ENCODE measurements at regions not wholly inside any gene's neighbourhood (a gene's known extent, or its start where the extent isn't known, plus 50 kb on each side); places are given as distances from the start of the nearest gene placed in this dataset.
"Not testable (repeated sequence)": the region's sequence is repeated elsewhere in the genome, so short reads cannot be mapped to it uniquely, and the experiment has no call there.

GRCh38 chr4:123603165-123603564 lies 206.6 kb downstream of the SPRY1 start:
- Histone ChIP-seq H3K27me3 (ENCODE audit: insufficient read depth in 3 of 3, low read length in 2 of 3) (no peaks in the 10 kb centered on the region), H3K36me3 (ENCODE audit: insufficient read depth in 1 of 2, low read depth in 1 of 2) (no peaks in the 10 kb centered on the region), H3K4me3 (no peak overlapping the region), H3K4me1 (peaks cover 17% of the 10 kb centered on the region), H3K9me3 (no peaks in the 10 kb centered on the region), H3K27ac (no peak overlapping the region)
- no peak for TF ChIP-seq CTCF (IDR thresholded peaks at IDR 0.05)
- ATAC-seq (no peak), DNase-seq (no peak)
- 57 to 75% (median 64%) methylated on average over 7 of the region's 7 CpGs for whole genome bisulfite sequencing, 3 donors
- intact Hi-C loops (cut with DNase I), result no loop called here

GRCh38 chr4:123605797-123606196 lies 209.2 kb downstream of the SPRY1 start:
- 71 to 82% (median 72%) methylated on average over 4 of the region's 4 CpGs for WGBS, 3 donors
- not testable (repeated sequence) for DNase-seq

GRCh38 chr4:123606336-123606735 lies 209.7 kb downstream of the SPRY1 start:
- no peak for ATAC-seq
- H3K4me3 ChIP-seq, result no peak overlapping the region
- H3K4me1 ChIP-seq, result no peaks in the 10 kb centered on the region
- no peak overlapping the region for H3K27ac ChIP-seq
- no peak for TF ChIP-seq CTCF (IDR thresholded peaks at IDR 0.05)
- intact Hi-C loops (cut with DNase I), result no loop called here
- no peaks in the 10 kb centered on the region for H3K36me3 ChIP-seq (ENCODE audit: insufficient read depth in 1 of 2, low read depth in 1 of 2)
- no peak for DNase-seq
- no peaks in the 10 kb centered on the region for H3K27me3 ChIP-seq (ENCODE audit: insufficient read depth in 3 of 3, low read length in 2 of 3)
- H3K9me3 ChIP-seq, result no peaks in the 10 kb centered on the region
- 95 to 99% (median 97%) methylated on average over 2 of the region's 2 CpGs for WGBS, 3 donors

More at GRCh38 chr4:123605797-123606196, 209.2 kb downstream of the SPRY1 start:
- H3K9me3 ChIP-seq; intact Hi-C loops (cut with DNase I); H3K4me1 ChIP-seq; H3K27ac ChIP-seq; H3K27me3 ChIP-seq (ENCODE audit: insufficient read depth in 3 of 3, low read length in 2 of 3); H3K36me3 ChIP-seq (ENCODE audit: insufficient read depth in 1 of 2, low read depth in 1 of 2); ATAC-seq; H3K4me3 ChIP-seq: not testable (repeated sequence)

GRCh38 chr4:123606946-123607542 lies 210.4 kb downstream of the SPRY1 start:
- Histone ChIP-seq H3K9me3 (no peaks in the 10 kb centered on the region), H3K27ac (no peak overlapping the region), H3K4me1 (no peaks in the 10 kb centered on the region), H3K36me3 (ENCODE audit: insufficient read depth in 1 of 2, low read depth in 1 of 2) (no peaks in the 10 kb centered on the region), H3K27me3 (ENCODE audit: insufficient read depth in 3 of 3, low read length in 2 of 3) (no peaks in the 10 kb centered on the region), H3K4me3 (no peak overlapping the region)
- no peak for DNase-seq
- no peak for TF ChIP-seq CTCF (IDR thresholded peaks at IDR 0.05)
- intact Hi-C loops (cut with DNase I), result no loop called here
- ATAC-seq, result no peak
- 91 to 96% (median 94%) methylated on average over 3 of the region's 3 CpGs for WGBS, 3 donors

GRCh38 chr4:123609829-123610228 lies 213.2 kb downstream of the SPRY1 start:
- H3K4me3 ChIP-seq, result no peak overlapping the region

More at GRCh38 chr4:123609829-123610228, 213.2 kb downstream of the SPRY1 start:
- Histone ChIP-seq H3K27ac (no peak overlapping the region), H3K9me3 (no peaks in the 10 kb centered on the region), H3K27me3 (ENCODE audit: insufficient read depth in 3 of 3, low read length in 2 of 3) (no peaks in the 10 kb centered on the region), H3K36me3 (ENCODE audit: insufficient read depth in 1 of 2, low read depth in 1 of 2) (no peaks in the 10 kb centered on the region), H3K4me1 (no peaks in the 10 kb centered on the region)
- ATAC-seq (no peak), DNase-seq (no peak)
- intact Hi-C loops (cut with DNase I), result no loop called here
- TF ChIP-seq CTCF (IDR thresholded peaks at IDR 0.05), result no peak
- WGBS, 3 donors, result 83 to 94% (median 90%) methylated on average over 1 of the region's 1 CpG

Data from psoas muscle (tissue), 7 donors.